GM12878 (cell line): ENCODE measurements at regions not wholly inside any gene's neighbourhood (a gene's known extent, or its start where the extent isn't known, plus 50 kb on each side); places are given as distances from the start of the nearest gene placed in this dataset.

Source experiments
- ATAC-seq: fragments of 200-7000 bp; cut with Tn5 transposase; 3 replicates; pipeline ENCODE4 v1.9.1; 2020; ENCODE audit warnings: mild to moderate bottlenecking, moderate library complexity
- BruUV-seq: library from RNA; stranded (reverse); fragments of 400-500 nt; replicated peaks from 2 replicates; lab custom pipeline; 2021; lab: Mats Ljungman, UMichigan
- CTCF ChIA-PET: fragments of 300-600 bp; sonication (Branson Sonifier 250); formaldehyde crosslinking; extraction: SDS; loops from one replicate; lab custom pipeline; 2021; ENCODE audit warnings: inconsistent platforms; lab: Yijun Ruan, JAX
- POLR2A ChIA-PET: fragments of 350-600 bp; formaldehyde crosslinking; extraction: SDS; loops from one replicate; lab custom pipeline; 2021; ENCODE audit warnings: inconsistent platforms; lab: Charles Lee
- RAD21 ChIA-PET: fragments of 300-600 bp; sonication (Branson Sonifier 250); formaldehyde crosslinking; loops from one replicate; lab custom pipeline; 2023; ENCODE audit warnings: antibody characterized with exemption; ENCODE audit not compliant: unreplicated experiment; lab: Charles Lee
- SMC1A ChIA-PET: fragments of 300-600 bp; sonication (Branson Sonifier 250); formaldehyde crosslinking; loops from one replicate; lab custom pipeline; 2023; ENCODE audit not compliant: unreplicated experiment, uncharacterized antibody; lab: Charles Lee
- DNase-seq: peaks from one replicate; pipeline ENCODE4 v3.0.0-alpha.2; 2011; ENCODE audit warnings: low read depth, low spot score
- FAIRE-seq: peaks from 3 replicates; lab custom pipeline; 2011; peaks lifted over from hg19 to GRCh38; lab: Jason Lieb, UNC
- H2AFZ ChIP-seq: 2 replicates; pipeline ENCODE4 v1.6.0; 2011; ENCODE audit warnings: low read depth, low read length, control low read depth; ENCODE audit not compliant: control insufficient read depth
- H3K27ac ChIP-seq: 2 replicates; pipeline ENCODE4 v1.5.1; 2011; ENCODE audit warnings: control low read depth; ENCODE audit not compliant: control insufficient read depth, insufficient read depth
- H3K27me3 ChIP-seq, 2 experiments: replicated peaks in 1 of 2; 2 replicates each; pipeline versions ENCODE4 v1.6.0 to v1.6.1; 2011; ENCODE audit warnings: low read length in 1 of 2; ENCODE audit not compliant: control insufficient read depth in 2 of 2, insufficient read depth in 2 of 2
- H3K36me3 ChIP-seq, 2 experiments: 2 replicates each; pipeline ENCODE4 v1.5.1; 2011; ENCODE audit warnings: low read length in 1 of 2; ENCODE audit not compliant: control insufficient read depth in 2 of 2, insufficient read depth in 2 of 2
- H3K4me1 ChIP-seq: 2 replicates; pipeline ENCODE4 v1.6.1; 2011; ENCODE audit warnings: mild to moderate bottlenecking, low read length, moderate library complexity, mixed read lengths; ENCODE audit not compliant: control insufficient read depth, insufficient read depth
- H3K4me2 ChIP-seq: 2 replicates; pipeline ENCODE4 v1.6.0; 2011; ENCODE audit warnings: control low read depth; ENCODE audit not compliant: control insufficient read depth, insufficient read depth
- H3K4me3 ChIP-seq: fragments of 200-600 bp; sonication (generic); 2 replicates; pipeline ENCODE4 v1.5.1; 2016
- H3K79me2 ChIP-seq: 2 replicates; pipeline ENCODE4 v1.6.0; 2011; ENCODE audit warnings: low read length; ENCODE audit not compliant: control insufficient read depth, insufficient read depth
- H3K9ac ChIP-seq: 2 replicates; pipeline ENCODE4 v1.8.0; 2011; ENCODE audit warnings: low read length, control low read depth, mixed read lengths; ENCODE audit not compliant: control insufficient read depth, insufficient read depth
- H3K9me3 ChIP-seq: replicated peaks from 3 replicates; pipeline ENCODE4 v1.5.1; 2011; ENCODE audit warnings: mild to moderate bottlenecking, low read length; ENCODE audit not compliant: control insufficient read depth, insufficient read depth
- H4K20me1 ChIP-seq: 2 replicates; pipeline ENCODE4 v1.6.0; 2011; ENCODE audit not compliant: control insufficient read depth, insufficient read depth
- BHLHE40 ChIP-seq, 2 experiments: fragments of 450-650 bp in 1 of 2; IDR thresholded peaks; 2 replicates each; pipeline ENCODE4 v1.6.1; 2011 to 2017; ENCODE audit warnings: low read depth in 2 of 2, borderline replicate concordance in 1 of 2, improper control_type of control experiment in 1 of 2, low read length in 1 of 2, mild to moderate bottlenecking in 1 of 2
- FOXK2 ChIP-seq: fragments of 450-650 bp; IDR thresholded peaks from 2 replicates; pipeline ENCODE4 v1.6.1; 2017; ENCODE audit warnings: mild to moderate bottlenecking, moderate library complexity
- NFXL1 ChIP-seq: fragments of 450-650 bp; IDR thresholded peaks from 2 replicates; pipeline ENCODE4 v1.6.1; 2017; ENCODE audit warnings: antibody characterized with exemption, mild to moderate bottlenecking, borderline replicate concordance
- RB1 ChIP-seq: fragments of 450-650 bp; formaldehyde crosslinking; IDR thresholded peaks from 2 replicates; pipeline ENCODE4 v1.6.1; 2017; ENCODE audit warnings: mild to moderate bottlenecking, borderline replicate concordance
- REST ChIP-seq: IDR thresholded peaks from 2 replicates; pipeline ENCODE4 v1.6.1; 2012; ENCODE audit warnings: mild to moderate bottlenecking, low read depth, low read length
- RFX5 ChIP-seq: IDR thresholded peaks from 2 replicates; pipeline ENCODE4 v1.6.1; 2011; ENCODE audit warnings: low read depth, low read length, improper control_type of control experiment
- RUNX3 ChIP-seq: IDR thresholded peaks from 2 replicates; pipeline ENCODE4 v1.6.1; 2012; ENCODE audit warnings: low read length, inconsistent platforms
- SMAD1 ChIP-seq: fragments of 450-650 bp; IDR thresholded peaks from 2 replicates; pipeline ENCODE4 v1.6.1; 2018; ENCODE audit warnings: mild to moderate bottlenecking, low read depth; ENCODE audit not compliant: partially characterized antibody
- ZNF592 ChIP-seq: fragments of 450-650 bp; IDR thresholded peaks from 2 replicates; pipeline ENCODE4 v1.6.1; 2017; ENCODE audit warnings: mild to moderate bottlenecking, moderate library complexity
- WGBS: methylation state at CpG from one replicate; pipeline ENCODE4 v1.1.6; 2016; ENCODE audit warnings: low lambda C conversion rate; ENCODE audit not compliant: insufficient replicate concordance, insufficient coverage; ENCODE audit errors: missing lambda C conversion rate; 5-methylcytosine and 5-hydroxymethylcytosine counted together
- in situ Hi-C: fragments of 300-500 bp; cut with MboI; formaldehyde crosslinking; loops from 9 replicates; pipeline ENCODE4 v1.14.3; 2018; ENCODE audit warnings: mixed read lengths
- intact Hi-C: fragments of 100-400 bp; cut with micrococcal nuclease; formaldehyde crosslinking; loops from one replicate; pipeline ENCODE4 v1.14.2; 2022; ENCODE audit not compliant: unreplicated experiment

- TF ChIP-seq REST: no peak
Measured at GRCh38 chr10:4546500-4546899, 279.5 kb upstream of the AKR1E2 start (continued).

- FAIRE-seq: no peak
- Histone ChIP-seq H3K9me3 (no peaks in the 10 kb centered on the region), H3K27ac (no peak overlapping the region), H2AFZ (no peak overlapping the region), H3K27me3 (no peaks in the 10 kb centered on the region), H3K36me3 (no peaks in the 10 kb centered on the region), H3K9ac (no peak overlapping the region), H4K20me1 (no peaks in the 10 kb centered on the region), H3K79me2 (no peaks in the 10 kb centered on the region), H3K4me2 (no peak overlapping the region), H3K4me1 (no peaks in the 10 kb centered on the region), H3K4me3 (no peak overlapping the region)
- no peak for DNase-seq
- ATAC-seq: no peak
- no TSS peak for BruUV-seq
- intact Hi-C loops: no loop called here
- ChIA-PET SMC1A (interaction anchor here (0.9 kb wide), 1 partner anchor 230 kb away, joined by 4 read pairs; no protein-coding TSS in a partner anchor), CTCF (interaction anchor here (0.6 kb wide), 1 partner anchor 709 kb away, joined by 3 read pairs; no protein-coding TSS in a partner anchor), RAD21 (no interaction called here), POLR2A (no interaction called here)
- in situ Hi-C loops: no loop called here
- WGBS: 22% methylated on average over 7 of the region's 7 CpGs
- TF ChIP-seq REST: no peak
- TF ChIP-seq ZNF592: no peak
- TF ChIP-seq FOXK2: no peak
- no peak for TF ChIP-seq RUNX3
- TF ChIP-seq NFXL1: no peak
- no peak for TF ChIP-seq BHLHE40 (IDR thresholded peaks at IDR 0.05; ENCODE audit: borderline replicate concordance in 1 of 2, low read depth in 2 of 2, low read length in 1 of 2)
- no peak for TF ChIP-seq SMAD1
- no peak for TF ChIP-seq RB1
- no peak for TF ChIP-seq RFX5
Measured at GRCh38 chr10:4545062-4545461, 280.9 kb upstream of the AKR1E2 start.
